ENCODE measurements at regions not wholly inside any gene's neighbourhood (a gene's known extent, or its start where the extent isn't known, plus 50 kb on each side); places are given as distances from the start of the nearest gene placed in this dataset.
"Not testable (repeated sequence)": the region's sequence is repeated elsewhere in the genome, so short reads cannot be mapped to it uniquely, and the experiment has no call there.

DNA sequence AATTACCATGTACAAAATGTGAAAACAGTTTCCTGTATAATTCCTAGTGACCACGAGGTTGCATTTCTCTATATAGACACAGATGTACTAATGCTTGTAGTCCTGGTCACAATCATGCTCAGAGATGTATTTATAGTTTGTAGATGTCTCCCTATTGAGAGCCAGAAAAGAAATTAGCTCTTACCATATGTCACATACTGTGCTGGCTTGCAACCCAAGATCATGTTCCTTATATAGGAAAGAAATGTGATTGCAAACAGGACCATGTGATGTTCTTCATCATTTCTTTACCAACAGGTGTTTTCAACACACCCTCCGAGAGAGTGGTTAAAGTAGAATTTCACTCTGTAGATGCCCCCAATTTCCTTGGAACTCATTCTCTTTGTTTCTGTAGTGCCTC lies 369.4 kb downstream of the CBLN4 start:
- no peak for FAIRE-seq
- TF ChIP-seq POLR2A (IDR thresholded peaks at IDR 0.05; ENCODE audit: low read depth, low read length): no peak
- no peak for DNase-seq (ENCODE audit: insufficient read length, low spot score)

- no peak for TF ChIP-seq POLR2A (IDR thresholded peaks at IDR 0.05; ENCODE audit: low read depth, low read length)
- no peak for DNase-seq (ENCODE audit: insufficient read length, low spot score)
- FAIRE-seq: no peak
Observed at GRCh38 chr20:55632592-55632991, 372.7 kb downstream of the CBLN4 start.

- not testable (repeated sequence) for FAIRE-seq; DNase-seq (ENCODE audit: insufficient read length, low spot score)
Observed at GRCh38 chr20:55629143-55629542, 376.2 kb downstream of the CBLN4 start.

DNA sequence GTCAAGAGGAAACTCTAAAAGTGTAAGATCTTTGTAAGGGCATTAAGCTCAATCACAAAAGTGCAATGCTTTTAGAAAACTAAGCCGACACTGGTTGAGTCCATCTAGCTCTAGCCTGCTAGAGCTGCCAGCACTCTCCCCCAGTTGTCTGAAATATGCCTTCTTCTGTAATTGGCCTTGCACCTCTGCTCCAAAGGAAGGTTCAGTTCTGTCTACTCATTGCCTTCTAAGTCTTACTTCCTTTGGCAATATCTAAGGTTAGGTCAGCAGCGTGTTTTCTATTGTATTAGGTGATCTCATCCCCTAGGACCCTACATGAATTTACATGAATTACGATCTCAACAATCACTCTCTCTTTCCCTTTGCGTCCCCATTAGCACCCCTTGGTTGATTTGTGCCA lies 378.6 kb downstream of the CBLN4 start:
- DNase-seq (ENCODE audit: insufficient read length, low spot score): no peak
- no peak for FAIRE-seq
- no peak for TF ChIP-seq POLR2A (IDR thresholded peaks at IDR 0.05; ENCODE audit: low read depth, low read length)

DNA sequence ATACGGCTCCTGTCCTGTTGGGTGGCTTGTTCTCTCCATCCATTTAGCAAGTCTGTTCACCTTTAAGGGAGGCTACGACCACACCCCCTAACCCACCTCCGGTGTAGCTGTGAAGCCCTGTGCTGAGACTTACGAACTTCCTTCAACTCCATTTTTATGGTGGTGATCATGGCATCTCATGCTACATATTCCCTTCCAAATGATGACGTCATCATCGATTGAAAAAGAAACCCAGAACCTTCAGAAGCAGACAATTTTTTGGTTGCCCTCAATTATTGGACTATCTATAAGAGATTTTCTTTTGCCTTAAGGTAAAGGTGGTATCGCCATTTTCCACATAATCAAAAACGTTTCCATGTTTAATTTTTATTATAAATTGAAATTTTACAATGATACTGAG lies 389.0 kb downstream of the CBLN4 start:
- DNase-seq (ENCODE audit: insufficient read length, low spot score) (no peak), FAIRE-seq (no peak)
- TF ChIP-seq POLR2A (IDR thresholded peaks at IDR 0.05; ENCODE audit: low read depth, low read length): no peak

GRCh38 chr20:55615818-55616217 lies 389.5 kb downstream of the CBLN4 start:
- no peak for DNase-seq (ENCODE audit: insufficient read length, low spot score)
- TF ChIP-seq POLR2A (IDR thresholded peaks at IDR 0.05; ENCODE audit: low read depth, low read length): no peak
- no peak for FAIRE-seq

DNA sequence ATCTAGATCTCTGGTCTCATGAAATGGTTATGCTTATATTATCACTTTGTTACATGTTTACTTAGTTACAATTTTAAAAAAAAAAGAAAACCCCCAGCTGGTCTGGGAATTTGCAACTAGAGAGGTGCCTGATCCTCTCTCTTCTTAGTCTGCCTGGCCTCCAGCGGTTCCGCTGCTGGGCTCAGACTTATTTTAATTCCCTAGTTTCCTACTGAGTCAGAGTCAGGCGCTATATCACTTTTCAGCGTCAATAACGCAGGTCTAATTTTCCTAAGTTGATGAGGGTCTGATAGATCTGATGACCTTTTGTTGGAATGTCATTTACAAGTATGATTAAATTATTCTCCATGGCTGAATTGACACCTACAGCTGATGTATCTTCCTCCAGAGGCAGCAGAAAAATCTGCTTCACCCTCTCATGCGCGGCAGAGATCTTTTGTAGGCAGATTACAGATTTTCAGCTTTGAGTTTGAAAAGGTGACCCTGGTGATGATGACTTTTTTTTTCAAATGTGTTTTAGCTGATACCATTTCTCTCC lies 391.0 kb downstream of the CBLN4 start:
- TF ChIP-seq POLR2A (IDR thresholded peaks at IDR 0.05; ENCODE audit: low read depth, low read length): no peak
- FAIRE-seq (no peak), DNase-seq (ENCODE audit: insufficient read length, low spot score) (no peak)

DNA sequence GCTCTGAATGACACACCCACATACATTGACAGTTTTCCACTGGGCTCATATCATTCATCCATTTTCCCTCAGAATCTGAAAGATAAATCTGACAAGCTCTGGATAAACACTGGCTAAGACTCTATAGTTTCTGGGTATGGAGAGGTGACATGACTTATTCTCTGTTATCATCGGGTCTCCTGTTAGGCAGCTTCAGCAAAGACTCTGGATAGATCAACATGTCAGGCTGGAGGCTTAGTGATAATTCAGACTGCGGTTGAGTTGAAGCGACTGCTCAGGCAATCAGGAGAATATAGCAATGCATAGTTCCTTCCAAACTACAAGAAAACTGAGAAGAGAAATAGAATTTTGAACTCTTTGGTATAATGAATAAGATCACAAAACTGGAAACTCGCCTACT lies 394.6 kb downstream of the CBLN4 start:
- DNase-seq (ENCODE audit: insufficient read length, low spot score) (no peak), FAIRE-seq (no peak)
- no peak for TF ChIP-seq POLR2A (IDR thresholded peaks at IDR 0.05; ENCODE audit: low read depth, low read length)

- no peak for TF ChIP-seq POLR2A (IDR thresholded peaks at IDR 0.05; ENCODE audit: low read depth, low read length)
- no peak for FAIRE-seq
- no peak for DNase-seq (ENCODE audit: insufficient read length, low spot score)
Observed at GRCh38 chr20:55605594-55605993, 399.7 kb downstream of the CBLN4 start.

GRCh38 chr20:55597526-55597925 lies 407.8 kb downstream of the CBLN4 start:
- FAIRE-seq (no peak), DNase-seq (ENCODE audit: insufficient read length, low spot score) (no peak)
- no peak for TF ChIP-seq POLR2A (IDR thresholded peaks at IDR 0.05; ENCODE audit: low read depth, low read length)

DNA sequence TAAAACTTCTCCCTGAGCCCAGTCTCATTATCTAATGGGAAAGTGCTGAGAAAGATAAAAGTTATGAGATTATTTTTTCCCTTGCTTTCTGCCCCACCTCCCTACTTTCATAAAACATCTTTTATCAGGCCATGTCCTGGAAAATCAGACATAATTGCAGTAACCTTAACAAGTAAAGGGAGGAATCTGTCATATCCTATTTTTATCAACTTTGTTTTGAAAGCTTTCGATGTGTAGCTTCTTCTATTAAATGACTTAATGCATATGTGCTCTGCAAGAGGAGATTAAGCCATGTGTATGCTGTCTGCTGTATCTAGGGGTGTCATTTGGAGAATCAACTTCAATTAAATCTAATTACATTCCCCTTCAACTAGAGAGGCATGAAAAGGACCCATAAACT lies 408.9 kb downstream of the CBLN4 start:
- FAIRE-seq: no peak
- DNase-seq (ENCODE audit: insufficient read length, low spot score): no peak
- TF ChIP-seq POLR2A (IDR thresholded peaks at IDR 0.05; ENCODE audit: low read depth, low read length): no peak

GRCh38 chr20:55592866-55593265 lies 412.5 kb downstream of the CBLN4 start:
- no peak for FAIRE-seq
- TF ChIP-seq POLR2A (IDR thresholded peaks at IDR 0.05; ENCODE audit: low read depth, low read length): no peak

DNA sequence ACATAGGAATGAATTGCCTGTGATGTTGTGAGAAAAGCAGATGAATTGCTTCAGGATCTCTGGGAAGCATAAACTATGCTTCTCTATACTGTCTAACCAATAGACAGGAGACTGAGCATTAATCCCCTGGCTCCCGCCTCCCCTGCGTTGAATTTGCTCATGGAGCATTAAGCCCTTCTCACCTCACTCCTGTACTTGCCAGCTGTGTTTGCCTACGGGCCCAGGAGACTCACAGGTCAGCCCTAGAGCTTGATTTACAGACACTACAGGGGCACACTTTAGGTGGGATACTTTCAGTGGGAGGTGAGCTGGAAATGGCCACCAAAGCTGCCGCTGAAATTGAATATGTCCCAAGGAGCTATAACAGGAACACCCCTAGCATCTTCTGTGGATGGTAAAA lies 418.7 kb downstream of the CBLN4 start:
- FAIRE-seq: no peak
- DNase-seq (ENCODE audit: insufficient read length, low spot score): no peak
- no peak for TF ChIP-seq POLR2A (IDR thresholded peaks at IDR 0.05; ENCODE audit: low read depth, low read length)

More at GRCh38 chr20:55592866-55593265, 412.5 kb downstream of the CBLN4 start:
- DNase-seq (ENCODE audit: insufficient read length, low spot score): no peak

DNA sequence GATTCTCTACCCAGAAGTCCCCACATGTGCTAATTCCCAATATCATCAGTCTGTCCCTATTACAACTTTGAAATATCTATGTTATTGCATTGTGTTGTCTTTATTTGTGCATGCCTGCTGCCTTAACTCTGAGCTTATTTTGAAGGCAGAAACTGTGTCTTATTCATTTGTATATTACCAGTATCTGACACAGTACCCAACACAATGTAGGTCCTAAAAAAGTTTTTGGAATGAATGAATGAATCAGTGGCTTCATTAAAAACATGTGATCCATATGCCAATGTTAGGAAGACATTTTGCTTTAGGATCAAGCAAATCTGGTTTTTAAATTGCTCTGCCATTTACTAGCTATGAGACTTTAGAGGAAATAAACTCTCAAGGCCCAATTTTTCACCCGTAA lies 420.4 kb downstream of the CBLN4 start:
- DNase-seq (ENCODE audit: insufficient read length, low spot score): no peak
- no peak for FAIRE-seq
- no peak for TF ChIP-seq POLR2A (IDR thresholded peaks at IDR 0.05; ENCODE audit: low read depth, low read length)

- TF ChIP-seq POLR2A (IDR thresholded peaks at IDR 0.05; ENCODE audit: low read depth, low read length): no peak
- no peak for FAIRE-seq
- DNase-seq (ENCODE audit: insufficient read length, low spot score): no peak
Observed at GRCh38 chr20:55584307-55584706, 421.0 kb downstream of the CBLN4 start.

DNA sequence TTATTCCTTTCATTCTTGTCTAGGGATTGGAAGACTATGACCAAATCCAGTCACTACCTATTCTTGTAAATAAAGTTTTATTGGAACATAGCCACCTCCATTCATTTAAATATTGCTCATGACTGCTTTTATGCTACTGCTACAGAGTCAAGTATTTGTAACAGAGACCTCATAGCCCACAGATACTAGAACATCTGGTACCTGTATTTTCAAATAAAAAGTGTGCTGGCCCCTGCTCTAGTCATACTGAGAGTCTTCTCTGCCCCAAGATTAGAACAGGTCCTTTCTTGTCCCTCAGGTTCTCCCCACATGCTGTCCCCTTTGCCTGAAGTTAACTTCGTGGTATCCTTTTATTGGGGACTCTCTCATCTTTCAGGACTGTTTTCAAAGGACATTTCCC lies 422.3 kb downstream of the CBLN4 start:
- no peak for TF ChIP-seq POLR2A (IDR thresholded peaks at IDR 0.05; ENCODE audit: low read depth, low read length)
- FAIRE-seq (no peak), DNase-seq (ENCODE audit: insufficient read length, low spot score) (no peak)
